GM12873 (cell line): ENCODE measurements at regions not wholly inside any gene's neighbourhood (a gene's known extent, or its start where the extent isn't known, plus 50 kb on each side); places are given as distances from the start of the nearest gene placed in this dataset.

ENCODE experiments used
- CTCF ChIP-seq: IDR thresholded peaks from 2 replicates; pipeline ENCODE4 v1.5.1; 2012; ENCODE audit warnings: low read depth, mild to moderate bottlenecking, moderate library complexity, low read length, control low read depth; ENCODE audit not compliant: insufficient read depth; ENCODE audit errors: missing control alignments

GRCh38 chr1:118340928-118341910, 156.2 kb upstream of the SPAG17 start:
- no peak for TF ChIP-seq CTCF

GRCh38 chr1:118339400-118340124, 154.5 kb upstream of the SPAG17 start:
- no peak for TF ChIP-seq CTCF

GRCh38 chr1:118338936-118339335, 153.9 kb upstream of the SPAG17 start:
- no peak for TF ChIP-seq CTCF

- no peak for TF ChIP-seq CTCF
These were observed 152.3 kb upstream of the SPAG17 start for GRCh38 chr1:118337346-118337745.

- no peak for TF ChIP-seq CTCF
These were observed 150.3 kb upstream of the SPAG17 start for GRCh38 chr1:118335331-118335732.

- no peak for TF ChIP-seq CTCF
These were observed 149.5 kb upstream of the SPAG17 start for GRCh38 chr1:118334506-118334905.

- TF ChIP-seq CTCF = no peak
These were observed 148.7 kb upstream of the SPAG17 start for GRCh38 chr1:118333601-118334210.
